Activated CD4-positive, alpha-beta T cell treated with anti-CD3 and anti-CD28 coated beads, Interleukin-2, Interleukin-4, amounts not matched to agents 100 ng/mL and 50 ng/mL, durations not matched to agents 16 hours and 8 hours (primary cell): ENCODE measurements at regions not wholly inside any gene's neighbourhood (a gene's known extent, or its start where the extent isn't known, plus 50 kb on each side); places are given as distances from the start of the nearest gene placed in this dataset.
"Not testable (repeated sequence)": the region's sequence is repeated elsewhere in the genome, so short reads cannot be mapped to it uniquely, and the experiment has no call there.

ENCODE experiments used
- DNase-seq: peaks from one replicate; pipeline ENCODE4 v3.0.0-alpha.2; 2020; ENCODE audit warnings: low spot score

GRCh38 chr10:108966005-108966404 is 957.3 kb downstream of the XPNPEP1 start:
- DNase-seq, result no peak

DNA sequence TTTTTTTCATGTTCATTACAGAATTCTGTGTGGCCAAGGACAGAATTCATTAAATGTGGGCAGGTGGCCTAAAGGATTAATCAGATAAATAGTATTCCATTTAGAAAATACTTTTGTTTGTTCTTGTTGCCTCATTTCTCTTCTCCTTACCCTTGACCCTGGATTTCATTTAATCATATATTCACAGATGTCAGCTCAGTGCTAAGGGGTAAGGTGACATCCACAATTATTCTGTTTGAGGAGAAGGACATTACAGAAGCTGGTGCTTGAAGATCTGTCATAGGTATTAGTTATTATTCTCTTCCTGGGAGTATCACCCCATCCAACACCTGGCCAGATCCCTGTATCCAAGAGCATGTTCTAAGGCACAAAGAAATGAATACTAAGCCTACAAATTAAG is 961.1 kb downstream of the XPNPEP1 start:
- DNase-seq, result no peak

DNA sequence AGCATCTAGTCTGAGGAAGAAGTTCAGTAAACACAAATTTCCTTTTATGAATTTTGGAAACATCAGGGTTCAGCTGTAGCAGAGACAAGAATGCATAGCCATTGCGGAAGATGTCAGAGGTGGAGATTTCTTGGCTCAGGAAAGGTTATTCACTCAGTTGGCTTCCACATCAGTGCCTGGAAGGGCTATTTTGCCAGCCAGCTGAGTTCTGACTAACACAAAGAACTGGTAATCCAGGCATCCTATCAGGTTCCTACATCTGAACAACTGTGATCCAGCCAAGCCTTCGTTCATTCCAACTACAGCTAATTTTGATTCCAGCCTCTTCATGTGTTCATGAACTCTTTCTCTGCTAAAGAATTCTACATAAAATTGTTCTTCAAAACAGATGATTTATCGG is 965.6 kb downstream of the XPNPEP1 start:
- DNase-seq, result no peak

- DNase-seq, result no peak
Observed at GRCh38 chr10:108956149-108956548, 967.2 kb downstream of the XPNPEP1 start.

DNA sequence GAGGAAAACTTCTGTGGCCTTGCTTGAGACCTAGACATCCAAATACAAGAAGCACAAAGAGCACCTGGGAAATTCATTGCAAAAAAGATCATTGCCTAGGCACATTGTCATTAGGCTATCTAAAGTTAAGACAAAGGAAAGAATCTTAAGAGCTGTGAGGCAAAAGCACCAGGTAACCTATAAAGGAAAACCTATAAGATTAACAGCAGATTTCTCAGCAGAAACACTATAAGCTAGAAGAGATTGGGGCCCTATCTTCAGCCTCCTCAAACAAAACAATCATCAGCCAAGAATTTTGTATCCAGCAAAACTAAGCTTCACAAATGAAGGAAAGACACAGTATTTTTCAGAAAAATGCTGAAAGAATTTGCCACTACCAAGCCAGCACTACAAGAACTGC is 1003.3 kb downstream of the XPNPEP1 start:
- not testable (repeated sequence) for DNase-seq

GRCh38 chr10:108913300-108913699 is 1010.0 kb downstream of the XPNPEP1 start:
- DNase-seq, result no peak

GRCh38 chr10:108911814-108912541 is 1011.3 kb downstream of the XPNPEP1 start:
- DNase-seq, result no peak

GRCh38 chr10:108908096-108908495 is 1015.2 kb downstream of the XPNPEP1 start:
- DNase-seq, result no peak

DNA sequence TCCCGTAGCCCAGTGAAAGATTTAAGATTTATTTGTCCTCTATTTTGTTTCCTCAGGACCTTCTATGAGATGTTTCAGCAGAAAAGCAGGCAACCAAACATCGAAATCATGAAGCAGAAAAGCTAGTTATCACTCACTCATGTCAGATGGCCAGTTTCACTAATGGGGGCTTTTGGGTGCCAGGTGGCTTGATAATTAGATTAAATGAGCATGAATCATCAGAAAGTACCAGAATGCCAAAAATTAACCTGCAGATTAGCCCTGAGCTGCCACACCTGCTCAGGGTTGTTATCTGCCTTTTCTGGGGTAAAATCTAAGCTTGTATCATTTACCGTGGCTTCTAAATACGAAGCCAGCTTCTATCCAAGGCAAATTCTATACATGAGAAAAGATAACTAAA is 1017.5 kb downstream of the XPNPEP1 start:
- DNase-seq, result no peak

DNA sequence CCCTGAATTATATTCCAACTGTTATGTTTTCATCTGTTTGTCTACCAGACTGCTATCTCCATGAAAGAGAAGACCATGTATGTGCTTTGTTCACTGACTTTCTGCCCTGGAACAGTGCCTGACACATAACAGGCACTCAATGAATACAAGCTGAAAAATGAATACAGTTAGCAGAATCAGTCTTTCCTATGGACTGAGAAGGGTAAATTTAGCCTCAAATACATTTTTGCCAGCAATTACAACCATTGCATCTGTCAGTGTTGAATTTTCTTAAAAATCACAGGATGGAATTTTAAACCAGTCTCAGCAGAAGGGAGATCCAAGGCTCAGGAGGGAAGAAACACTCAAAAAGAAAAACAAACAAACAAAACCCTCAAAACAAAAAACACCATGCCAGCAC is 1018.1 kb downstream of the XPNPEP1 start:
- DNase-seq, result no peak

DNA sequence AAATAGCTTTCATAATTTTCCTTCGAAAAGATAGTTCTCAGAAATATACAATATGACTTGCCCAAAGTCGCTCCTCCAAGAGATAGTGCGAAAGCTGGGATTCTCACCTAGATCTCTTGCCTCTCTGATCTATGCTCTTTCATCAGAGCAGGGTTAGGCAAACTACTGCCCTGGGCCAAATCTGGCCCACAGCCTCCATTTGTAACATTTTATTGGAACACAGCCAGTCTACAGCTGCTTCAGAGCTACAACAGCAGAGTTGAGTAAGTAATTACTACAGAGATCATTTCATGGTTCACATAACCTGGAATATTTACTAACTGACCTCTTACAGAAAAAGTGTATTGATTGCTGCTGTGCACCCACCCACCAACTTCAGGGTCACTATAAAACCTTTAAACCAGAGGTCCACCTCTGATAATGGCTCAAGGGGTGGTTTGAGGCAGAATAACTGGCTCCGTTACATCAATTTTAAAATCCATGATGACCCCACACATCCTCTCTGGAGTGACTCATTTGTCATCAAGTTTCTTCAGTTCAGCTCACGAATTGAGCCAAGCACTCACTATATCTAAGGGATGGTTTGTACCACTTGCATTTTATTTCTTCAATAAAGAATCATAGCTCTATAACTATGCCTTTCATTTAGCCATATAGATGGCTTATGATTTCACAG is 1019.0 kb downstream of the XPNPEP1 start:
- DNase-seq, result no peak

- no peak for DNase-seq
Observed at GRCh38 chr10:108902619-108903285, 1020.6 kb downstream of the XPNPEP1 start.

DNA sequence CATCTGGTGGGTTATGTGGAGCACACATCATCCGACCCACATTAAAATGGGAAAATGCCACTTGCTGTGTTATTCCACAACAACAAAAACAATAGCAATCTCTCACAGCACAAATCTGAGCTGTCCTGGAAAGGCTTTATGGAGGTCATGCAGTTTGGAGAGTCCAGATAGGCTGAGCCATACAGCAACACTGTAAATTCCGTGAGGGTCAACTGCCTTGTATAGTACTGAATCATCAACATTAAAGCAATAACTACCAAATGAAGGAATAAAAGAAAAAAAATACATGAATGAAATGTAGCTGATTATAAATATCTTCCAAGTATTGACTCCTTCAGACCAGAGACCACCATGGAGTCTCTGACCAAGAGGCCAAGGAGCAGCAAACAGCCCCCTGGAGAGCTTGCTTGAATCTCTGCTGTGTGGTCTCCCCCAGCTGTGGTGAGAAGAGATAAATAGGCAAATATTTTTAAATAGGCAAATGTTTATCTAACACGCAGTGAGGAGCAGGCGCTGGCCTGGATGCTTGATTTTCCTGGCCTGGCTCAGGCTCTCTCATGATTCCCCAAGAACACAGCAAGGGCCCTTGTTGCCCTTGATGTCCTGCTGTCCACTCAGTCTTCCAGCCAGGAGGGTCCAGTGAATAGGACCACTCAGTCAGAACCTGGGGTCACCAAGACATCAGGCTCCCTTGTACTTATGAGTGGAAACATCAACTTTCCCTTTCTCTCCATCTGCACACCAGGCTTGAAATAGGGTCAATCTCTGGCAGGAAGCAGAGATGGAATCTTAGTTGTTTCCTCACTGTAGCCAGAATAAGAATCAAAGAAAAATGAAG is 1021.3 kb downstream of the XPNPEP1 start:
- DNase-seq, result no peak

DNA sequence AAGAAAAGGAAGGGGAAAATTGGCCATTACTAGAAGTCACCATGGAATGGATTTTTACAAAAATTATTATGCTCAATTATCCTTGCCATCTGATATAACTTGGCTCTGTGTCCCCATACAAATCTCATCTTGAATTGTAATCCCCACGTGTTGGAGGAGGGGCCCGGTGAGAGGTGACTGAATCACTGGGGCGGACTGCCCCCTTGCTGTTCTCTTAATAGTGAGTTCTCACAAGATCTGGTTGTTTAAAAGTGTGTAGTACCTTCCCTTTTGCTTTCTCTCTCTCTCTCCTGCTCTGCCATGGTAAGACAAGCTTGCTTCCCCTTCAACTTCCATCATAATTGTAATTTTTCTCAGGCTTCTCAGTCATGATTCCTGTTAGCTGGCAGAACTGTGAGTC is 1023.6 kb downstream of the XPNPEP1 start:
- DNase-seq, result no peak

DNA sequence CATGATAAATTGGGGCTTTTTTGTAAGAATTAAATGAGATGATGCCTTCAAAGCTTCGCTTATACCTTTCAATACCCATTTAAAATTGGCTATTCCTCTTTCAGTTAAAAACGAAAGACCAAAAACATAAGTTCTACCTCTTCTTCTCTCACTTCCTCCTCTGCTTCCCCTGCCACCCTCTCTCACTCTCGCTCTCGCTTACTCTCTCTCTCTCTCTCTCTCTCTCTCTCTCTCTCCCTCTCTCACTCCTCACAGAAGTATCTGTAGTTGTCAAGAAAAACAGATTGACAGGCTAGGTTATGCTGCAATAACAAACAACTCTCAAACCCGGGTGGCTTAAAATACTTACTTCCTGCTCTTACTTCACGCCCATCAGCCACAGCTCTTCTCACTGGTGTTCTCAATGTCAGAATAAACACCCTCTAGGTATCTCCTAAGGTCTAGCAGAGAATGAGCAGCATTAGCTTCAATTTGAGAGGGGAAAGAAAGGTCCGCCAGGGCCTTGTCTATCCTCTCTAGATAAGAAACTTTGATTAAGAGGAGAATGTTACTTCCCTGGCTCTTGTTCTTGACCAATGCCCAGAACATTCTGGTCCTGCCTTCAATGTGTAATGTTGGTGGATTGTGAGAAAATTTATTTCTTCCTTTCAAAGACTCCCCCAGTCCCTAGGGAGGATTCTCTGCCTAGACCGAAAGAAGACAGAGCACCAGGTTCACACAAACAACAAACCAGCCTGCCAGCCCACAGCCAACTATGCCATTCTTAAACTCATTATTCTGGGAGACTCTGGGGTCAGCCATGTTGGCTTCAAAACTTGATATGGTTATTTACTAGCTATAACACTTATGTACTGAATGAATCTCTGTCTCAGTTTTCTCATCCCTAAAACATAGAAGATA is 1028.7 kb downstream of the XPNPEP1 start:
- no peak for DNase-seq

GRCh38 chr10:108877095-108877561 is 1046.2 kb downstream of the XPNPEP1 start:
- DNase-seq, result no peak

GRCh38 chr10:108872854-108873253 is 1050.5 kb downstream of the XPNPEP1 start:
- DNase-seq, result no peak

- no peak for DNase-seq
Observed at GRCh38 chr10:108868881-108869280, 1054.4 kb downstream of the XPNPEP1 start.

- DNase-seq, result no peak
Observed at GRCh38 chr10:108862676-108863350, 1060.5 kb downstream of the XPNPEP1 start.

GRCh38 chr10:108861181-108861754 is 1062.0 kb downstream of the XPNPEP1 start:
- no peak for DNase-seq
